22Rv1 (cell line): ENCODE measurements at regions not wholly inside any gene's neighbourhood (a gene's known extent, or its start where the extent isn't known, plus 50 kb on each side); places are given as distances from the start of the nearest gene placed in this dataset.

Source experiments
- ZFX ChIP-seq: fragments of 450-650 bp; IDR thresholded peaks from 2 replicates; pipeline ENCODE4 v1.6.1; 2017; ENCODE audit warnings: antibody characterized with exemption, borderline replicate concordance
- TF ChIP-seq, protein P1 (sequence below): fragments of 450-650 bp; IDR thresholded peaks from 2 replicates; pipeline ENCODE4 v1.5.1; 2017; ENCODE audit warnings: mild to moderate bottlenecking

DNA sequence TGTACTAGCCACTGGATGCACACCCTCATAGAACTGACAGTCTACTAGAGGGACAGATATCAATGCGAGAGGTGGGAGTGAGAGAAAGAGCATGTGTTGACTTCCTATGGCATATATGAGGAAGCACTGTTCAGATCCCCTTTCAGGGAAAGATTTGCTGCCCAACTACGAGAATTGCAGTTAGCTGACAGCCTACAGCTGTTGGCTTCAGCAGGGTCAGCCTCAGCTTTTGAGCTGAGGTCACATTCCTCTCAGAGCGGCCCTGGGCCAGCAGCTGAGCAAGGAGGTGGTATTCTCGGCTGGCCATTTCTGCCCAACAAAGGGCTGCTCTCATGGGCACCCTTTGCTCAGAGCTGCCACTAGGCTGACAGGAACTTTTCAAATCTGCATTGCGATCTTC, 580.2 kb downstream of the MID1IP1 start:
- TF ChIP-seq, protein P1, sequence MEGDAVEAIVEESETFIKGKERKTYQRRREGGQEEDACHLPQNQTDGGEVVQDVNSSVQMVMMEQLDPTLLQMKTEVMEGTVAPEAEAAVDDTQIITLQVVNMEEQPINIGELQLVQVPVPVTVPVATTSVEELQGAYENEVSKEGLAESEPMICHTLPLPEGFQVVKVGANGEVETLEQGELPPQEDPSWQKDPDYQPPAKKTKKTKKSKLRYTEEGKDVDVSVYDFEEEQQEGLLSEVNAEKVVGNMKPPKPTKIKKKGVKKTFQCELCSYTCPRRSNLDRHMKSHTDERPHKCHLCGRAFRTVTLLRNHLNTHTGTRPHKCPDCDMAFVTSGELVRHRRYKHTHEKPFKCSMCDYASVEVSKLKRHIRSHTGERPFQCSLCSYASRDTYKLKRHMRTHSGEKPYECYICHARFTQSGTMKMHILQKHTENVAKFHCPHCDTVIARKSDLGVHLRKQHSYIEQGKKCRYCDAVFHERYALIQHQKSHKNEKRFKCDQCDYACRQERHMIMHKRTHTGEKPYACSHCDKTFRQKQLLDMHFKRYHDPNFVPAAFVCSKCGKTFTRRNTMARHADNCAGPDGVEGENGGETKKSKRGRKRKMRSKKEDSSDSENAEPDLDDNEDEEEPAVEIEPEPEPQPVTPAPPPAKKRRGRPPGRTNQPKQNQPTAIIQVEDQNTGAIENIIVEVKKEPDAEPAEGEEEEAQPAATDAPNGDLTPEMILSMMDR, result no peak
- TF ChIP-seq ZFX, result no peak
